ENCODE measurements at regions not wholly inside any gene's neighbourhood (a gene's known extent, or its start where the extent isn't known, plus 50 kb on each side); places are given as distances from the start of the nearest gene placed in this dataset.

GRCh38 chr2:228493852-228494251, 312.4 kb upstream of the SPHKAP start:
- Histone ChIP-seq H2AFZ (ENCODE audit: low read depth, low read length) (no peak overlapping the region), H3K9ac (ENCODE audit: low read length) (no peak overlapping the region), H2BK120ac (ENCODE audit: low read depth, low read length) (no peak overlapping the region), H3K4ac (ENCODE audit: low read depth in 1 of 2, low read length in 2 of 2) (no peak overlapping the region), H4K8ac (ENCODE audit: low read length) (no peak overlapping the region), H3K27ac (ENCODE audit: low read length, poor library complexity, severe bottlenecking) (no peak overlapping the region), H4K91ac (ENCODE audit: low read length) (no peak overlapping the region), H3K18ac (ENCODE audit: low read depth in 1 of 2, low read length in 2 of 2) (no peak overlapping the region), H3K36me3 (ENCODE audit: control insufficient read depth in 1 of 2, insufficient read depth in 2 of 2, low read depth in 1 of 2, low read length in 2 of 2) (no peaks in the 10 kb centered on the region), H3K9me3 (ENCODE audit: control insufficient read depth, low read length) (no peaks in the 10 kb centered on the region), H2BK15ac (ENCODE audit: low read depth, poor library complexity, severe bottlenecking) (no peak overlapping the region), H3K79me1 (replicated peaks; ENCODE audit: low read length, poor library complexity, severe bottlenecking) (no peaks in the 10 kb centered on the region), H2BK12ac (ENCODE audit: low read length in 2 of 2) (no peak overlapping the region), H3K4me2 (ENCODE audit: low read length, poor library complexity, severe bottlenecking) (no peak overlapping the region), H3K23ac (ENCODE audit: low read length in 2 of 2) (no peak overlapping the region), H2AK5ac (ENCODE audit: low read length, severe bottlenecking) (no peak overlapping the region), H3K27me3 (ENCODE audit: control insufficient read depth in 1 of 2, insufficient read depth in 1 of 2, low read length in 2 of 2) (no peaks in the 10 kb centered on the region), H3K4me3 (ENCODE audit: insufficient read depth in 1 of 2, low read depth in 1 of 2, low read length in 2 of 2) (no peak overlapping the region), H2BK5ac (ENCODE audit: low read depth, low read length, poor library complexity, severe bottlenecking) (no peak overlapping the region), H3K14ac (ENCODE audit: low read length in 2 of 2) (no peak overlapping the region), H3K4me1 (ENCODE audit: control insufficient read depth, insufficient read depth, low read depth, low read length) (no peaks in the 10 kb centered on the region)
- WGBS, result 88% methylated on average over 1 of the region's 3 CpGs
- DNase-seq, result no peak

GRCh38 chr2:228479014-228479413, 297.5 kb upstream of the SPHKAP start:
- H3K36me3 ChIP-seq (ENCODE audit: control insufficient read depth in 1 of 2, insufficient read depth in 2 of 2, low read depth in 1 of 2, low read length in 2 of 2), result no peaks in the 10 kb centered on the region
- no peak overlapping the region for H2AK5ac ChIP-seq (ENCODE audit: low read length, severe bottlenecking)
- H2AFZ ChIP-seq (ENCODE audit: low read depth, low read length), result no peak overlapping the region
- no peak overlapping the region for H3K4me2 ChIP-seq (ENCODE audit: low read length, poor library complexity, severe bottlenecking)
- H3K4ac ChIP-seq (ENCODE audit: low read depth in 1 of 2, low read length in 2 of 2), result no peak overlapping the region
- no peak overlapping the region for H3K23ac ChIP-seq (ENCODE audit: low read length in 2 of 2)
- H3K27ac ChIP-seq (ENCODE audit: low read length, poor library complexity, severe bottlenecking), result no peak overlapping the region
- H3K4me1 ChIP-seq (ENCODE audit: control insufficient read depth, insufficient read depth, low read depth, low read length), result no peaks in the 10 kb centered on the region
- no peak overlapping the region for H4K91ac ChIP-seq (ENCODE audit: low read length)
- no peaks in the 10 kb centered on the region for H3K27me3 ChIP-seq (ENCODE audit: control insufficient read depth in 1 of 2, insufficient read depth in 1 of 2, low read length in 2 of 2)
- H3K14ac ChIP-seq (ENCODE audit: low read length in 2 of 2), result no peak overlapping the region
- DNase-seq, result no peak
- no peak overlapping the region for H2BK5ac ChIP-seq (ENCODE audit: low read depth, low read length, poor library complexity, severe bottlenecking)
- no peak overlapping the region for H3K4me3 ChIP-seq (ENCODE audit: insufficient read depth in 1 of 2, low read depth in 1 of 2, low read length in 2 of 2)
- no peaks in the 10 kb centered on the region for H3K79me1 ChIP-seq (replicated peaks; ENCODE audit: low read length, poor library complexity, severe bottlenecking)
- no peak overlapping the region for H2BK15ac ChIP-seq (ENCODE audit: low read depth, poor library complexity, severe bottlenecking)
- H4K8ac ChIP-seq (ENCODE audit: low read length), result no peak overlapping the region
- no peak overlapping the region for H3K9ac ChIP-seq (ENCODE audit: low read length)
- H3K18ac ChIP-seq (ENCODE audit: low read depth in 1 of 2, low read length in 2 of 2), result no peak overlapping the region
- no peak overlapping the region for H2BK12ac ChIP-seq (ENCODE audit: low read length in 2 of 2)
- H2BK120ac ChIP-seq (ENCODE audit: low read depth, low read length), result no peak overlapping the region
- H3K9me3 ChIP-seq (ENCODE audit: control insufficient read depth, low read length), result peaks cover 7% of the 10 kb centered on the region

DNA sequence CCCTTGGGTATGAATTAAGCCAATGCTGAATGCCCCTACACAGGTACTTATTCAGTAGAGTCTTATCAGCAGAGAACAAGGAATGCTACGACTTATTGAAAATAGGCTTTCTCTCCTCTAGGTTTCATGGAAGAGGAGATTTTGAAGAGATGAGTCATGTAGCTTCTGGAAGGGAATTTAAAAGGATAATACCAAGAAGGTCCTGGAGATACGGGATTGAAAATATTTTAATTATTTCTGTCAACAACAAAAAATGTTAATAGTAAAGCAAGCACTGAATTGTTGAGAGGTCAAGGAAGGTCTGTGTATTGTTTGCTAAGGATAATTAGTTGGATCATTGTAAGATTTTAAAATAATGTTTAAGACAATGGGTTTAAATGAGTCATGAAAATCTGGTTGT, 293.0 kb upstream of the SPHKAP start:
- H3K23ac ChIP-seq (ENCODE audit: low read length in 2 of 2), result no peak overlapping the region
- no peak overlapping the region for H4K91ac ChIP-seq (ENCODE audit: low read length)
- no peak overlapping the region for H2AFZ ChIP-seq (ENCODE audit: low read depth, low read length)
- no peak for DNase-seq
- no peaks in the 10 kb centered on the region for H3K79me1 ChIP-seq (replicated peaks; ENCODE audit: low read length, poor library complexity, severe bottlenecking)
- H3K18ac ChIP-seq (ENCODE audit: low read depth in 1 of 2, low read length in 2 of 2), result no peak overlapping the region
- no peak overlapping the region for H3K4me3 ChIP-seq (ENCODE audit: insufficient read depth in 1 of 2, low read depth in 1 of 2, low read length in 2 of 2)
- no peaks in the 10 kb centered on the region for H3K4me1 ChIP-seq (ENCODE audit: control insufficient read depth, insufficient read depth, low read depth, low read length)
- H3K27me3 ChIP-seq (ENCODE audit: control insufficient read depth in 1 of 2, insufficient read depth in 1 of 2, low read length in 2 of 2), result no peaks in the 10 kb centered on the region
- no peak overlapping the region for H3K9ac ChIP-seq (ENCODE audit: low read length)
- no peak overlapping the region for H2BK15ac ChIP-seq (ENCODE audit: low read depth, poor library complexity, severe bottlenecking)
- no peak overlapping the region for H4K8ac ChIP-seq (ENCODE audit: low read length)
- H3K4me2 ChIP-seq (ENCODE audit: low read length, poor library complexity, severe bottlenecking), result no peak overlapping the region
- no CpG with 5 or more reads among the region's 2 CpGs for WGBS
- H2BK12ac ChIP-seq (ENCODE audit: low read length in 2 of 2), result no peak overlapping the region
- no peak overlapping the region for H2BK5ac ChIP-seq (ENCODE audit: low read depth, low read length, poor library complexity, severe bottlenecking)
- H3K36me3 ChIP-seq (ENCODE audit: control insufficient read depth in 1 of 2, insufficient read depth in 2 of 2, low read depth in 1 of 2, low read length in 2 of 2), result no peaks in the 10 kb centered on the region
- no peak overlapping the region for H3K14ac ChIP-seq (ENCODE audit: low read length in 2 of 2)
- no peak overlapping the region for H2AK5ac ChIP-seq (ENCODE audit: low read length, severe bottlenecking)
- H2BK120ac ChIP-seq (ENCODE audit: low read depth, low read length), result no peak overlapping the region
- peaks cover 5% of the 10 kb centered on the region for H3K9me3 ChIP-seq (ENCODE audit: control insufficient read depth, low read length)
- no peak overlapping the region for H3K4ac ChIP-seq (ENCODE audit: low read depth in 1 of 2, low read length in 2 of 2)
- no peak overlapping the region for H3K27ac ChIP-seq (ENCODE audit: low read length, poor library complexity, severe bottlenecking)

DNA sequence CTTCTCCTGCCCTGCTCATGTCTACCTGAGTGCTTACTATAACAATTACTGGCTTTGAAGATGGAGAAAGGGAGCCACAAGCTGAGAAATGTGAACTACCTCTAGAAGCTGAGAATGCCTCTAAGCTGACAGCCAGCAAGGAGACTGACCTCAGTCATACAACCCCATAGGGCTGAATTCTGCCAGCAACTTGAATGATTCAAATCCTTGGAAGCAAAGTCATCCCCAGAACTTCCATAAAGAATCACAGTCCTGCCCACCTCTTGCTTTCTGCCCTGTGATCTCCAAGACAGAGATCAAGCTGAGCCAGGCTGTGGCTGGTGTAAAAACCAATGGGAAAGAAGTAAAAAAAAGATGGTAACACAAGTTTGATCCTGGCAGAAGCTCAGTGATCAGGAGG, 288.2 kb upstream of the SPHKAP start:
- no peak overlapping the region for H3K14ac ChIP-seq (ENCODE audit: low read length in 2 of 2)
- H3K4me3 ChIP-seq (ENCODE audit: insufficient read depth in 1 of 2, low read depth in 1 of 2, low read length in 2 of 2), result no peak overlapping the region
- H3K9me3 ChIP-seq (ENCODE audit: control insufficient read depth, low read length), result peaks cover 13% of the 10 kb centered on the region
- no peak overlapping the region for H3K4me2 ChIP-seq (ENCODE audit: low read length, poor library complexity, severe bottlenecking)
- H3K4me1 ChIP-seq (ENCODE audit: control insufficient read depth, insufficient read depth, low read depth, low read length), result no peaks in the 10 kb centered on the region
- H4K8ac ChIP-seq (ENCODE audit: low read length), result no peak overlapping the region
- H2AFZ ChIP-seq (ENCODE audit: low read depth, low read length), result no peak overlapping the region
- no peak overlapping the region for H2AK5ac ChIP-seq (ENCODE audit: low read length, severe bottlenecking)
- no peak overlapping the region for H2BK12ac ChIP-seq (ENCODE audit: low read length in 2 of 2)
- no peak overlapping the region for H4K91ac ChIP-seq (ENCODE audit: low read length)
- H3K23ac ChIP-seq (ENCODE audit: low read length in 2 of 2), result no peak overlapping the region
- no peaks in the 10 kb centered on the region for H3K27me3 ChIP-seq (ENCODE audit: control insufficient read depth in 1 of 2, insufficient read depth in 1 of 2, low read length in 2 of 2)
- no peak overlapping the region for H2BK120ac ChIP-seq (ENCODE audit: low read depth, low read length)
- no peak overlapping the region for H3K4ac ChIP-seq (ENCODE audit: low read depth in 1 of 2, low read length in 2 of 2)
- no peak overlapping the region for H2BK15ac ChIP-seq (ENCODE audit: low read depth, poor library complexity, severe bottlenecking)
- DNase-seq, result no peak
- H3K79me1 ChIP-seq (replicated peaks; ENCODE audit: low read length, poor library complexity, severe bottlenecking), result no peaks in the 10 kb centered on the region
- no peak overlapping the region for H3K9ac ChIP-seq (ENCODE audit: low read length)
- no peak overlapping the region for H3K18ac ChIP-seq (ENCODE audit: low read depth in 1 of 2, low read length in 2 of 2)
- H2BK5ac ChIP-seq (ENCODE audit: low read depth, low read length, poor library complexity, severe bottlenecking), result no peak overlapping the region
- no peaks in the 10 kb centered on the region for H3K36me3 ChIP-seq (ENCODE audit: control insufficient read depth in 1 of 2, insufficient read depth in 2 of 2, low read depth in 1 of 2, low read length in 2 of 2)
- no peak overlapping the region for H3K27ac ChIP-seq (ENCODE audit: low read length, poor library complexity, severe bottlenecking)

Data from mesenchymal stem cell (in vitro differentiated cells and primary cell).